Caco-2 (cell line): ENCODE measurements at regions not wholly inside any gene's neighbourhood (a gene's known extent, or its start where the extent isn't known, plus 50 kb on each side); places are given as distances from the start of the nearest gene placed in this dataset.

Experiments used
- BruUV-seq: library from RNA; stranded (reverse); fragments of 400-500 nt; replicated peaks from 2 replicates; lab custom pipeline; 2021; lab: Mats Ljungman, UMichigan
- CTCF ChIA-PET: fragments of 300-600 bp; sonication (Branson Sonifier 250); formaldehyde crosslinking; loops from one replicate; lab custom pipeline; 2022; ENCODE audit warnings: antibody characterized with exemption; lab: Charles Lee
- POLR2A ChIA-PET: fragments of 300-600 bp; sonication (Branson Sonifier 250); formaldehyde crosslinking; loops from one replicate; lab custom pipeline; 2022; ENCODE audit warnings: antibody characterized with exemption; lab: Charles Lee
- DNase-seq, 2 experiments: peaks; one replicate each; pipeline versions ENCODE4 v3.0.0 to v3.0.0-alpha.2; 2020 to 2022
- H3K27me3 ChIP-seq: replicated peaks from 2 replicates; pipeline ENCODE4 v1.6.0; 2011; ENCODE audit warnings: low read length; ENCODE audit not compliant: control insufficient read depth, insufficient read depth
- H3K36me3 ChIP-seq: 2 replicates; pipeline ENCODE4 v1.5.1; 2011; ENCODE audit warnings: low read length; ENCODE audit not compliant: control insufficient read depth, insufficient read depth
- H3K4me1 ChIP-seq: fragments of 250-450 bp; sonication (Bioruptor Pico); 2 replicates; pipeline ENCODE4 v1.5.1; 2020; ENCODE audit warnings: mild to moderate bottlenecking
- H3K4me3 ChIP-seq: 2 replicates; pipeline ENCODE4 v1.5.1; 2011; ENCODE audit warnings: low read depth, mild to moderate bottlenecking, control low read depth, low read length
- H3K9me3 ChIP-seq: fragments of 250-450 bp; sonication (Bioruptor Pico); 2 replicates; pipeline ENCODE4 v1.5.1; 2020; ENCODE audit warnings: mild to moderate bottlenecking, moderate library complexity
- H3K27ac Mint-ChIP-seq: one replicate; pipeline ENCODE4 v1.8.0; 2022; ENCODE audit warnings: mixed read lengths; ENCODE audit not compliant: unreplicated experiment
- H3K27me3 Mint-ChIP-seq: one replicate; pipeline ENCODE4 v1.8.0; 2022; ENCODE audit warnings: mixed read lengths; ENCODE audit not compliant: insufficient read depth, unreplicated experiment
- H3K36me3 Mint-ChIP-seq: one replicate; pipeline ENCODE4 v1.8.0; 2022; ENCODE audit warnings: mild to moderate bottlenecking, mixed read lengths; ENCODE audit not compliant: insufficient read depth, unreplicated experiment
- H3K4me1 Mint-ChIP-seq: one replicate; pipeline ENCODE4 v1.8.0; 2022; ENCODE audit warnings: low read depth, mixed read lengths; ENCODE audit not compliant: unreplicated experiment
- H3K4me3 Mint-ChIP-seq: one replicate; pipeline ENCODE4 v1.8.0; 2022; ENCODE audit warnings: mild to moderate bottlenecking, moderate library complexity, mixed read lengths; ENCODE audit not compliant: unreplicated experiment
- H3K9me3 Mint-ChIP-seq: one replicate; pipeline ENCODE4 v1.8.0; 2022; ENCODE audit warnings: mixed read lengths; ENCODE audit not compliant: unreplicated experiment
- CTCF ChIP-seq, 2 experiments: fragments of 200-600 bp in 1 of 2; IDR thresholded peaks; 1 replicate in 1 of 2; 2 replicates in 1 of 2; pipeline versions ENCODE4 v1.5.1 to v1.8.0; 2011 to 2022; ENCODE audit warnings: antibody characterized with exemption in 1 of 2, control low read depth in 1 of 2, inconsistent platforms in 1 of 2, low read depth in 1 of 2, low read length in 1 of 2, mild to moderate bottlenecking in 1 of 2, moderate library complexity in 1 of 2; ENCODE audit not compliant: insufficient read depth in 1 of 2, severe bottlenecking in 1 of 2, unreplicated experiment in 1 of 2
- intact Hi-C: fragments of 100-400 bp; cut with micrococcal nuclease; formaldehyde crosslinking; loops from one replicate; pipeline ENCODE4 v1.10.0; 2022; ENCODE audit not compliant: unreplicated experiment

- no peaks in the 10 kb centered on the region for H3K4me1 ChIP-seq
Measured at GRCh38 chr5:25963251-25964008, 1075.0 kb downstream of the CDH9 start.

GRCh38 chr5:25955337-25955736, 1083.0 kb downstream of the CDH9 start:
- Histone ChIP-seq H3K9me3 (no peaks in the 10 kb centered on the region), H3K4me3 (no peak overlapping the region), H3K36me3 (no peaks in the 10 kb centered on the region), H3K27me3 (no peaks in the 10 kb centered on the region), H3K4me1 (no peaks in the 10 kb centered on the region)
- no TSS peak for BruUV-seq
- intact Hi-C loops: no loop called here
- Mint-ChIP-seq H3K27me3 (no peaks in the 10 kb centered on the region), H3K27ac (no peak overlapping the region), H3K36me3 (no peaks in the 10 kb centered on the region), H3K4me3 (no peak overlapping the region), H3K4me1 (no peaks in the 10 kb centered on the region), H3K9me3 (no peaks in the 10 kb centered on the region)
- ChIA-PET POLR2A (no interaction called here), CTCF (no interaction called here)
- TF ChIP-seq CTCF (IDR thresholded peaks at IDR 0.05; ENCODE audit: insufficient read depth in 1 of 2, low read depth in 1 of 2, low read length in 1 of 2, severe bottlenecking in 1 of 2, unreplicated experiment in 1 of 2): no peak
- DNase-seq: no peak

More at GRCh38 chr5:25963251-25964008, 1075.0 kb downstream of the CDH9 start:
- Histone ChIP-seq H3K9me3 (no peaks in the 10 kb centered on the region; the same call in 1 of the 2 replicates), H3K36me3 (no peaks in the 10 kb centered on the region), H3K27me3 (no peaks in the 10 kb centered on the region), H3K4me3 (no peak overlapping the region)
- intact Hi-C loops: no loop called here
- no peaks in the 10 kb centered on the region for H3K4me1 Mint-ChIP-seq
- H3K4me3 Mint-ChIP-seq: no peak overlapping the region
- H3K27ac Mint-ChIP-seq: no peak overlapping the region
- no TSS peak for BruUV-seq
- POLR2A ChIA-PET: no interaction called here
- H3K27me3 Mint-ChIP-seq: no peaks in the 10 kb centered on the region
- no peaks in the 10 kb centered on the region for H3K9me3 Mint-ChIP-seq
- no peak for TF ChIP-seq CTCF (IDR thresholded peaks at IDR 0.05; ENCODE audit: insufficient read depth in 1 of 2, low read depth in 1 of 2, low read length in 1 of 2, severe bottlenecking in 1 of 2, unreplicated experiment in 1 of 2)
- CTCF ChIA-PET: no interaction called here
- no peak for DNase-seq
- H3K36me3 Mint-ChIP-seq: no peaks in the 10 kb centered on the region

GRCh38 chr5:25950681-25951080, 1087.7 kb downstream of the CDH9 start:
- no peaks in the 10 kb centered on the region for H3K27me3 Mint-ChIP-seq
- Histone ChIP-seq H3K9me3 (no peaks in the 10 kb centered on the region), H3K4me1 (no peaks in the 10 kb centered on the region), H3K36me3 (no peaks in the 10 kb centered on the region), H3K27me3 (no peaks in the 10 kb centered on the region), H3K4me3 (no peak overlapping the region)
- ChIA-PET CTCF (no interaction called here), POLR2A (no interaction called here)
- H3K9me3 Mint-ChIP-seq: no peaks in the 10 kb centered on the region
- no peaks in the 10 kb centered on the region for H3K36me3 Mint-ChIP-seq
- BruUV-seq: no TSS peak
- no peak overlapping the region for H3K27ac Mint-ChIP-seq
- no peak overlapping the region for H3K4me3 Mint-ChIP-seq
- intact Hi-C loops: no loop called here
- no peak for TF ChIP-seq CTCF (IDR thresholded peaks at IDR 0.05; ENCODE audit: insufficient read depth in 1 of 2, low read depth in 1 of 2, low read length in 1 of 2, severe bottlenecking in 1 of 2, unreplicated experiment in 1 of 2)
- no peaks in the 10 kb centered on the region for H3K4me1 Mint-ChIP-seq
- no peak for DNase-seq
